Cardiac muscle cell (in vitro differentiated cells and primary cell): ENCODE measurements at regions not wholly inside any gene's neighbourhood (a gene's known extent, or its start where the extent isn't known, plus 50 kb on each side); places are given as distances from the start of the nearest gene placed in this dataset.
A peak's percentile ranks its signal among the peaks of the same experiment; 100 is the strongest.

Experiments used
- DNase-seq, 2 donors: peaks; one replicate each; pipeline versions ENCODE4 v3.0.0 to v3.0.0-alpha.2; 2010 to 2017; ENCODE audit warnings: low read depth in 1 of 2, low spot score in 1 of 2
- H3K27ac ChIP-seq: fragments of 200-600 bp; sonication (generic); 2 replicates; pipeline ENCODE4 v1.5.1; 2016
- H3K27me3 ChIP-seq: fragments of 200-600 bp; sonication (generic); 2 replicates; pipeline ENCODE4 v1.6.0; 2016; ENCODE audit warnings: control low read depth
- H3K36me3 ChIP-seq: fragments of 200-600 bp; sonication (generic); 2 replicates; pipeline ENCODE4 v1.5.1; 2016; ENCODE audit warnings: control low read depth
- H3K4me1 ChIP-seq: fragments of 200-600 bp; sonication (generic); 2 replicates; pipeline ENCODE4 v1.8.1; 2017; ENCODE audit warnings: low read depth, mild to moderate bottlenecking, mixed run types
- H3K4me3 ChIP-seq: fragments of 200-600 bp; sonication (generic); 2 replicates; pipeline ENCODE4 v1.5.1; 2016; ENCODE audit warnings: mild to moderate bottlenecking
- H3K9me3 ChIP-seq: fragments of 200-600 bp; sonication (generic); 2 replicates; pipeline ENCODE4 v1.5.1; 2017; ENCODE audit warnings: low read depth, mild to moderate bottlenecking, control low read depth
- CTCF ChIP-seq: IDR thresholded peaks from 2 replicates; pipeline ENCODE4 v1.5.1; 2012; ENCODE audit warnings: low read depth, mild to moderate bottlenecking, low read length

GRCh38 chr17:71432378-71433315 is 688.2 kb upstream of the SOX9 start:
- H3K9me3 ChIP-seq: no peaks in the 10 kb centered on the region
- H3K27me3 ChIP-seq: no peaks in the 10 kb centered on the region
- no peaks in the 10 kb centered on the region for H3K4me1 ChIP-seq
- H3K4me3 ChIP-seq: no peak overlapping the region
- TF ChIP-seq CTCF: no peak
- no peaks in the 10 kb centered on the region for H3K36me3 ChIP-seq
- DNase-seq: no peak
- no peak overlapping the region for H3K27ac ChIP-seq

- H3K9me3 ChIP-seq: no peaks in the 10 kb centered on the region
- H3K4me3 ChIP-seq: no peak overlapping the region
- H3K36me3 ChIP-seq: no peaks in the 10 kb centered on the region
- H3K27ac ChIP-seq: no peak overlapping the region
- H3K27me3 ChIP-seq: no peaks in the 10 kb centered on the region
- TF ChIP-seq CTCF: no peak
- no peaks in the 10 kb centered on the region for H3K4me1 ChIP-seq
- DNase-seq: no peak
Observed at GRCh38 chr17:71434716-71435115, 686.1 kb upstream of the SOX9 start.

- no peak for TF ChIP-seq CTCF
- H3K27me3 ChIP-seq: no peaks in the 10 kb centered on the region
- no peak for DNase-seq
- no peak overlapping the region for H3K4me3 ChIP-seq
- no peaks in the 10 kb centered on the region for H3K36me3 ChIP-seq
- H3K4me1 ChIP-seq: no peaks in the 10 kb centered on the region
- H3K9me3 ChIP-seq: no peaks in the 10 kb centered on the region
- H3K27ac ChIP-seq: no peak overlapping the region
Observed at GRCh38 chr17:71436479-71436878, 684.3 kb upstream of the SOX9 start.

GRCh38 chr17:71437166-71437565 is 683.7 kb upstream of the SOX9 start:
- DNase-seq: peak in 1 of 2 donors; percentile 13
- Histone ChIP-seq H3K4me1 (no peaks in the 10 kb centered on the region), H3K4me3 (no peak overlapping the region), H3K27me3 (no peaks in the 10 kb centered on the region), H3K9me3 (no peaks in the 10 kb centered on the region), H3K36me3 (no peaks in the 10 kb centered on the region), H3K27ac (no peak overlapping the region)
- TF ChIP-seq CTCF: no peak

GRCh38 chr17:71438631-71439146 is 682.1 kb upstream of the SOX9 start:
- Histone ChIP-seq H3K36me3 (no peaks in the 10 kb centered on the region), H3K9me3 (no peaks in the 10 kb centered on the region), H3K4me3 (no peak overlapping the region), H3K27me3 (no peaks in the 10 kb centered on the region), H3K27ac (no peak overlapping the region), H3K4me1 (no peaks in the 10 kb centered on the region)
- peak; percentile 10 to 80 for DNase-seq
- TF ChIP-seq CTCF: no peak
